Stimulated activated effector memory CD8-positive, alpha-beta T cell treated with anti-CD3 and anti-CD28 coated beads, Interleukin-12 subunit alpha, Interleukin-12 subunit beta, amount 100 ng/mL, for 72 hours (primary cell): ENCODE measurements at regions not wholly inside any gene's neighbourhood (a gene's known extent, or its start where the extent isn't known, plus 50 kb on each side); places are given as distances from the start of the nearest gene placed in this dataset.
"Not testable (repeated sequence)": the region's sequence is repeated elsewhere in the genome, so short reads cannot be mapped to it uniquely, and the experiment has no call there.

ENCODE experiments used
- ATAC-seq: fragments of 150-1000 bp; cut with Tn5 transposase; 2 replicates; pipeline ENCODE4 v1.10.0; 2021
- DNase-seq, 2 donors: peaks; one replicate each; pipeline ENCODE4 v3.0.0; 2021 to 2022; ENCODE audit warnings: low spot score in 2 of 2
- H3K27ac Mint-ChIP-seq: one replicate; pipeline ENCODE4 v1.8.0; 2022; ENCODE audit warnings: mild to moderate bottlenecking, mixed read lengths
- H3K36me3 Mint-ChIP-seq: one replicate; pipeline ENCODE4 v1.8.0; 2022; ENCODE audit warnings: mild to moderate bottlenecking, mixed read lengths
- H3K4me1 Mint-ChIP-seq: one replicate; pipeline ENCODE4 v1.8.0; 2022; ENCODE audit warnings: mixed read lengths
- H3K4me3 Mint-ChIP-seq: one replicate; pipeline ENCODE4 v1.8.0; 2022; ENCODE audit warnings: mild to moderate bottlenecking, mixed read lengths
- H3K9me3 Mint-ChIP-seq: one replicate; pipeline ENCODE4 v1.8.0; 2022; ENCODE audit warnings: mixed read lengths

GRCh38 chr16:13448346-13448745 is 471.6 kb upstream of the ERCC4 start:
- Mint-ChIP-seq H3K4me3 (no peak overlapping the region), H3K27ac (no peak overlapping the region), H3K9me3 (peaks cover 3% of the 10 kb centered on the region), H3K36me3 (no peaks in the 10 kb centered on the region), H3K4me1 (no peaks in the 10 kb centered on the region)
- ATAC-seq (no peak), DNase-seq (no peak)

GRCh38 chr16:13453325-13453724 is 466.6 kb upstream of the ERCC4 start:
- ATAC-seq (no peak), DNase-seq (no peak)
- Mint-ChIP-seq H3K9me3 (peaks cover 2% of the 10 kb centered on the region), H3K27ac (no peak overlapping the region), H3K4me3 (no peak overlapping the region), H3K36me3 (no peaks in the 10 kb centered on the region), H3K4me1 (no peaks in the 10 kb centered on the region)

GRCh38 chr16:13453938-13454553 is 465.9 kb upstream of the ERCC4 start:
- Mint-ChIP-seq H3K36me3 (no peaks in the 10 kb centered on the region), H3K9me3 (peaks cover 2% of the 10 kb centered on the region), H3K27ac (no peak overlapping the region), H3K4me1 (no peaks in the 10 kb centered on the region), H3K4me3 (no peak overlapping the region)
- DNase-seq (no peak), ATAC-seq (no peak)

- Mint-ChIP-seq H3K9me3 (peaks cover 9% of the 10 kb centered on the region), H3K36me3 (no peaks in the 10 kb centered on the region), H3K4me3 (no peak overlapping the region), H3K27ac (no peak overlapping the region), H3K4me1 (no peaks in the 10 kb centered on the region)
- DNase-seq = no peak
- ATAC-seq = no peak
Observed at GRCh38 chr16:13463619-13464018, 456.3 kb upstream of the ERCC4 start.

GRCh38 chr16:13471036-13471435 is 448.9 kb upstream of the ERCC4 start:
- Mint-ChIP-seq H3K27ac (no peak overlapping the region), H3K36me3 (no peaks in the 10 kb centered on the region), H3K4me1 (no peaks in the 10 kb centered on the region), H3K9me3 (peaks cover 17% of the 10 kb centered on the region), H3K4me3 (no peak overlapping the region)
- ATAC-seq (no peak), DNase-seq (no peak)

- no peak overlapping the region for H3K27ac Mint-ChIP-seq
- no peaks in the 10 kb centered on the region for H3K4me1 Mint-ChIP-seq
- no peaks in the 10 kb centered on the region for H3K36me3 Mint-ChIP-seq
- no peak for ATAC-seq
- H3K4me3 Mint-ChIP-seq = no peak overlapping the region
- DNase-seq = no peak
- H3K9me3 Mint-ChIP-seq = peaks cover 4% of the 10 kb centered on the region
Observed at GRCh38 chr16:13478991-13479390, 441.0 kb upstream of the ERCC4 start.

- no peak overlapping the region for H3K4me3 Mint-ChIP-seq
- H3K4me1 Mint-ChIP-seq = no peaks in the 10 kb centered on the region
- no peak overlapping the region for H3K27ac Mint-ChIP-seq
- ATAC-seq (no peak), DNase-seq (no peak)
- no peaks in the 10 kb centered on the region for H3K36me3 Mint-ChIP-seq
- H3K9me3 Mint-ChIP-seq = peaks cover 6% of the 10 kb centered on the region
Observed at GRCh38 chr16:13479549-13479948, 440.4 kb upstream of the ERCC4 start.

GRCh38 chr16:13480801-13481200 is 439.2 kb upstream of the ERCC4 start:
- ATAC-seq (no peak), DNase-seq (no peak)
- peaks cover 7% of the 10 kb centered on the region for H3K9me3 Mint-ChIP-seq
- H3K4me1 Mint-ChIP-seq = no peaks in the 10 kb centered on the region
- no peak overlapping the region for H3K27ac Mint-ChIP-seq
- no peaks in the 10 kb centered on the region for H3K36me3 Mint-ChIP-seq
- no peak overlapping the region for H3K4me3 Mint-ChIP-seq

GRCh38 chr16:13483121-13483520 is 436.8 kb upstream of the ERCC4 start:
- Mint-ChIP-seq H3K27ac (no peak overlapping the region), H3K4me1 (no peaks in the 10 kb centered on the region), H3K4me3 (no peak overlapping the region), H3K36me3 (no peaks in the 10 kb centered on the region), H3K9me3 (peaks cover 13% of the 10 kb centered on the region)
- DNase-seq (no peak), ATAC-seq (no peak)

GRCh38 chr16:13489416-13489815 is 430.5 kb upstream of the ERCC4 start:
- H3K27ac Mint-ChIP-seq, ATAC-seq, H3K4me3 Mint-ChIP-seq, H3K4me1 Mint-ChIP-seq, DNase-seq, H3K36me3 Mint-ChIP-seq: not testable (repeated sequence)
- H3K9me3 Mint-ChIP-seq = peaks cover 15% of the 10 kb centered on the region

GRCh38 chr16:13492046-13492445 is 427.9 kb upstream of the ERCC4 start:
- peaks cover 5% of the 10 kb centered on the region for H3K9me3 Mint-ChIP-seq
- H3K27ac Mint-ChIP-seq = no peak overlapping the region
- H3K36me3 Mint-ChIP-seq = no peaks in the 10 kb centered on the region
- H3K4me1 Mint-ChIP-seq = no peaks in the 10 kb centered on the region
- no peak overlapping the region for H3K4me3 Mint-ChIP-seq
- ATAC-seq (no peak), DNase-seq (no peak)

GRCh38 chr16:13503960-13504635 is 415.9 kb upstream of the ERCC4 start:
- H3K36me3 Mint-ChIP-seq = no peaks in the 10 kb centered on the region
- no peak overlapping the region for H3K27ac Mint-ChIP-seq
- DNase-seq (no peak), ATAC-seq (no peak)
- no peak overlapping the region for H3K4me3 Mint-ChIP-seq
- H3K4me1 Mint-ChIP-seq = no peaks in the 10 kb centered on the region
- peaks cover 11% of the 10 kb centered on the region for H3K9me3 Mint-ChIP-seq

GRCh38 chr16:13507530-13507929 is 412.4 kb upstream of the ERCC4 start:
- no peak for DNase-seq
- H3K36me3 Mint-ChIP-seq = no peaks in the 10 kb centered on the region
- H3K4me3 Mint-ChIP-seq = no peak overlapping the region
- H3K9me3 Mint-ChIP-seq = peaks cover 12% of the 10 kb centered on the region
- no peak overlapping the region for H3K27ac Mint-ChIP-seq
- no peak for ATAC-seq
- H3K4me1 Mint-ChIP-seq = no peaks in the 10 kb centered on the region

- H3K4me3 Mint-ChIP-seq = no peak overlapping the region
- ATAC-seq (no peak), DNase-seq (no peak)
- H3K4me1 Mint-ChIP-seq = no peaks in the 10 kb centered on the region
- no peak overlapping the region for H3K27ac Mint-ChIP-seq
- peaks cover 22% of the 10 kb centered on the region for H3K9me3 Mint-ChIP-seq
- no peaks in the 10 kb centered on the region for H3K36me3 Mint-ChIP-seq
Observed at GRCh38 chr16:13510425-13511151, 409.4 kb upstream of the ERCC4 start.

- ATAC-seq (no peak), DNase-seq (no peak)
- Mint-ChIP-seq H3K4me3 (no peak overlapping the region), H3K27ac (no peak overlapping the region), H3K9me3 (peaks cover 30% of the 10 kb centered on the region), H3K36me3 (no peaks in the 10 kb centered on the region), H3K4me1 (no peaks in the 10 kb centered on the region)
Observed at GRCh38 chr16:13517841-13518240, 402.1 kb upstream of the ERCC4 start.

- Mint-ChIP-seq H3K4me1 (no peaks in the 10 kb centered on the region), H3K9me3 (peaks cover 22% of the 10 kb centered on the region), H3K4me3 (no peak overlapping the region), H3K27ac (no peak overlapping the region), H3K36me3 (no peaks in the 10 kb centered on the region)
- ATAC-seq (no peak), DNase-seq (no peak)
Observed at GRCh38 chr16:13519871-13520270, 400.1 kb upstream of the ERCC4 start.
